B cell (primary cell): ENCODE measurements at regions not wholly inside any gene's neighbourhood (a gene's known extent, or its start where the extent isn't known, plus 50 kb on each side); places are given as distances from the start of the nearest gene placed in this dataset.

Source experiments
- ATAC-seq: fragments of 200-7000 bp; cut with Tn5 transposase; one replicate; pipeline ENCODE4 v1.10.0; 2021; ENCODE audit warnings: low read depth, mild to moderate bottlenecking, moderate number of reproducible peaks, moderate library complexity
- CTCF ChIA-PET: fragments of 350-600 bp; sonication (Branson Sonifier 250); formaldehyde crosslinking; loops from one replicate; lab custom pipeline; 2021; ENCODE audit warnings: antibody characterized with exemption, inconsistent platforms; lab: Charles Lee
- POLR2A ChIA-PET: fragments of 350-600 bp; sonication (Branson Sonifier 250); formaldehyde crosslinking; loops from one replicate; lab custom pipeline; 2021; ENCODE audit warnings: antibody characterized with exemption; lab: Charles Lee
- DNase-seq: peaks from one replicate; pipeline ENCODE4 v3.0.0; 2013
- H2AFZ ChIP-seq: 2 replicates; pipeline ENCODE4 v1.6.1; 2012; ENCODE audit warnings: mild to moderate bottlenecking, low read depth, low read length; ENCODE audit not compliant: insufficient read depth, poor library complexity, severe bottlenecking
- H3K27ac ChIP-seq, 2 donors: 1 replicate in 1 of 2; 2 replicates in 1 of 2; pipeline ENCODE4 v1.5.1; 2012 to 2013; ENCODE audit warnings: low read length in 2 of 2, mild to moderate bottlenecking in 2 of 2, moderate library complexity in 1 of 2
- H3K27me3 ChIP-seq, 4 experiments: fragments of 200-600 bp in 1 of 4; sonication (generic) in 1 of 4; replicated peaks in 1 of 4; 1 replicate in 2 of 4; 2 replicates in 2 of 4; pipeline versions ENCODE4 v1.6.1 to v1.7.0; 2013 to 2016; ENCODE audit warnings: low read length in 3 of 4, mild to moderate bottlenecking in 2 of 4, mixed read lengths in 1 of 4, moderate library complexity in 1 of 4; ENCODE audit not compliant: insufficient read depth in 4 of 4, control insufficient read depth in 3 of 4; ENCODE audit errors: control extremely low read depth in 1 of 4
- H3K36me3 ChIP-seq, 2 experiments: replicated peaks in 1 of 2; 1 replicate in 1 of 2; 2 replicates in 1 of 2; pipeline versions ENCODE4 v1.6.1 to v1.7.1; 2013; ENCODE audit warnings: low read length in 1 of 2; ENCODE audit not compliant: insufficient read depth in 2 of 2, control insufficient read depth in 1 of 2; ENCODE audit errors: control extremely low read depth in 1 of 2, extremely low read depth in 1 of 2
- H3K4me1 ChIP-seq, 2 donors: fragments of 200-600 bp in 1 of 2; sonication (generic) in 1 of 2; 1 replicate in 1 of 2; 2 replicates in 1 of 2; pipeline versions ENCODE4 v1.5.1 to v1.6.1; 2013 to 2017; ENCODE audit warnings: low read length in 2 of 2; ENCODE audit not compliant: control insufficient read depth in 2 of 2, insufficient read depth in 2 of 2
- H3K4me2 ChIP-seq: replicated peaks from 2 replicates; pipeline ENCODE3; 2012; ENCODE audit warnings: mild to moderate bottlenecking, low read depth, low read length; ENCODE audit not compliant: poor library complexity, severe bottlenecking
- H3K4me3 ChIP-seq, 5 experiments: fragments of 200-600 bp in 1 of 5; sonication (generic) in 1 of 5; 1 replicate in 3 of 5; 2 replicates in 2 of 5; pipeline versions ENCODE4 v1.5.1 to v1.7.0; 2011 to 2016; ENCODE audit warnings: low read length in 4 of 5, mild to moderate bottlenecking in 4 of 5, low read depth in 2 of 5, control low read depth in 1 of 5, moderate library complexity in 1 of 5; ENCODE audit not compliant: insufficient read depth in 1 of 5; ENCODE audit errors: control extremely low read depth in 1 of 5, extremely low read depth in 1 of 5
- H3K79me2 ChIP-seq: fragments of 200-600 bp; sonication (generic); one replicate; pipeline ENCODE4 v1.6.0; 2016; ENCODE audit warnings: low read length; ENCODE audit not compliant: control insufficient read depth, insufficient read depth
- H3K9ac ChIP-seq: fragments of 200-600 bp; sonication (generic); 2 replicates; pipeline ENCODE4 v1.6.1; 2017; ENCODE audit warnings: mild to moderate bottlenecking, low read length, moderate library complexity
- H3K9me3 ChIP-seq, 3 donors: one replicate each; pipeline versions ENCODE4 v1.6.1 to v1.7.1; 2013; ENCODE audit warnings: low read length in 2 of 3; ENCODE audit not compliant: control insufficient read depth in 2 of 3, insufficient read depth in 1 of 3; ENCODE audit errors: control extremely low read depth in 1 of 3
- H4K20me1 ChIP-seq: 2 replicates; pipeline ENCODE4 v1.6.0; 2012; ENCODE audit warnings: mild to moderate bottlenecking, low read length; ENCODE audit not compliant: insufficient read depth, control insufficient read depth, poor library complexity, severe bottlenecking
- H3K27ac Mint-ChIP-seq: one replicate; pipeline ENCODE4 v1.8.0; 2021; ENCODE audit warnings: mixed read lengths
- H3K27me3 Mint-ChIP-seq: one replicate; pipeline ENCODE4 v1.8.0; 2021; ENCODE audit warnings: mixed read lengths
- H3K4me1 Mint-ChIP-seq: one replicate; pipeline ENCODE4 v1.8.0; 2021; ENCODE audit warnings: mixed read lengths
- H3K4me3 Mint-ChIP-seq: one replicate; pipeline ENCODE4 v1.8.0; 2021; ENCODE audit warnings: mixed read lengths
- H3K9me3 Mint-ChIP-seq: one replicate; pipeline ENCODE4 v1.8.0; 2022; ENCODE audit warnings: mixed read lengths; ENCODE audit not compliant: insufficient read depth
- CTCF ChIP-seq: fragments of 200-600 bp; IDR thresholded peaks from one replicate; pipeline ENCODE4 v1.8.0; 2022; ENCODE audit warnings: antibody characterized with exemption, mild to moderate bottlenecking
- EZH2 ChIP-seq: IDR thresholded peaks from 2 replicates; pipeline ENCODE4 v1.6.1; 2012; ENCODE audit warnings: borderline replicate concordance, low read depth, mild to moderate bottlenecking, moderate library complexity, low read length; ENCODE audit not compliant: insufficient read depth, poor library complexity, severe bottlenecking
- WGBS: methylation state at CpG from one replicate; pipeline ENCODE4 v1.1.5; 2013; ENCODE audit warnings: missing lambda C conversion rate; ENCODE audit not compliant: insufficient coverage; 5-methylcytosine and 5-hydroxymethylcytosine counted together
- intact Hi-C: fragments of 100-400 bp; cut with micrococcal nuclease; formaldehyde crosslinking; loops from one replicate; pipeline ENCODE4 v1.10.0; 2022

- ChIA-PET CTCF (no interaction called here), POLR2A (no interaction called here)
- Histone ChIP-seq H3K36me3 (no peaks in the 10 kb centered on the region), H3K79me2 (no peaks in the 10 kb centered on the region), H3K4me3 (no peak overlapping the region), H3K4me2 (no peak overlapping the region), H3K27ac (no peak overlapping the region), H3K27me3 (no peaks in the 10 kb centered on the region), H4K20me1 (no peaks in the 10 kb centered on the region), H2AFZ (no peak overlapping the region), H3K9ac (no peak overlapping the region), H3K4me1 (peaks cover 10 to 11% of the 10 kb centered on the region in 2 donors), H3K9me3 (peaks cover 0 to 20% (median 0%) of the 10 kb centered on the region in 3 donors)
- no CpG with 5 or more reads among the region's 3 CpGs for WGBS
- H3K27ac Mint-ChIP-seq, result no peak overlapping the region
- no peak for ATAC-seq
- H3K4me1 Mint-ChIP-seq, result peaks cover 17% of the 10 kb centered on the region
- no peak for TF ChIP-seq CTCF
- no peak for TF ChIP-seq EZH2
- H3K9me3 Mint-ChIP-seq, result peaks cover 10% of the 10 kb centered on the region
- H3K27me3 Mint-ChIP-seq, result peaks cover 7% of the 10 kb centered on the region
- intact Hi-C loops, result loop anchor here (5.0 kb wide), 1 partner anchor 42 kb away; no protein-coding TSS in a partner anchor
- H3K4me3 Mint-ChIP-seq, result no peak overlapping the region
- no peak for DNase-seq
Measured at GRCh38 chr6:4448841-4449240, 313.5 kb upstream of the ECI2 start.

GRCh38 chr6:4447639-4448330, 312.4 kb upstream of the ECI2 start:
- peak overlapping the region; percentile 53 for H3K4me2 ChIP-seq
- no peaks in the 10 kb centered on the region for H4K20me1 ChIP-seq
- peaks cover 10% of the 10 kb centered on the region for H3K9me3 Mint-ChIP-seq
- peaks cover 4% of the 10 kb centered on the region for H3K27me3 Mint-ChIP-seq
- H3K9ac ChIP-seq, result no peak overlapping the region
- H3K36me3 ChIP-seq, result no peaks in the 10 kb centered on the region
- peaks cover 17% of the 10 kb centered on the region for H3K4me1 Mint-ChIP-seq
- DNase-seq, result no peak
- H2AFZ ChIP-seq, result peak overlapping the region; percentile 41
- H3K79me2 ChIP-seq, result no peaks in the 10 kb centered on the region
- ChIA-PET POLR2A (no interaction called here), CTCF (no interaction called here)
- H3K27ac Mint-ChIP-seq, result no peak overlapping the region
- peaks cover 10 to 11% of the 10 kb centered on the region in 2 donors for H3K4me1 ChIP-seq
- WGBS, result 50% methylated on average over 2 of the region's 5 CpGs
- TF ChIP-seq EZH2 (no peak), CTCF (no peak)
- H3K27me3 ChIP-seq, result no peaks in the 10 kb centered on the region
- peak overlapping the region in 1 of 2 donors; percentile 63 for H3K27ac ChIP-seq
- intact Hi-C loops, result loop anchor here (5.0 kb wide), 1 partner anchor 40 kb away; no protein-coding TSS in a partner anchor
- no peak overlapping the region for H3K4me3 ChIP-seq
- peak overlapping the region; percentile 15 for H3K4me3 Mint-ChIP-seq
- peaks cover 0 to 20% (median 4%) of the 10 kb centered on the region in 3 donors for H3K9me3 ChIP-seq
- no peak for ATAC-seq
